Mammary epithelial cell (primary cell): ENCODE measurements at regions not wholly inside any gene's neighbourhood (a gene's known extent, or its start where the extent isn't known, plus 50 kb on each side); places are given as distances from the start of the nearest gene placed in this dataset.

Source experiments
- EZH2 ChIP-seq: IDR thresholded peaks from 2 replicates; pipeline ENCODE4 v1.6.1; 2012; ENCODE audit warnings: low read length, inconsistent platforms, borderline replicate concordance
- TF ChIP-seq, protein P1 (sequence below), 2 donors: IDR thresholded peaks in 1 of 2; conservative IDR thresholded peaks in 1 of 2; 2 replicates each; pipeline ENCODE4 v1.5.1; 2011 to 2012; ENCODE audit warnings: inconsistent platforms in 2 of 2, low read length in 2 of 2, mild to moderate bottlenecking in 2 of 2, control low read depth in 1 of 2, low read depth in 1 of 2; ENCODE audit not compliant: insufficient read depth in 1 of 2; ENCODE audit errors: extremely low read depth in 1 of 2

DNA sequence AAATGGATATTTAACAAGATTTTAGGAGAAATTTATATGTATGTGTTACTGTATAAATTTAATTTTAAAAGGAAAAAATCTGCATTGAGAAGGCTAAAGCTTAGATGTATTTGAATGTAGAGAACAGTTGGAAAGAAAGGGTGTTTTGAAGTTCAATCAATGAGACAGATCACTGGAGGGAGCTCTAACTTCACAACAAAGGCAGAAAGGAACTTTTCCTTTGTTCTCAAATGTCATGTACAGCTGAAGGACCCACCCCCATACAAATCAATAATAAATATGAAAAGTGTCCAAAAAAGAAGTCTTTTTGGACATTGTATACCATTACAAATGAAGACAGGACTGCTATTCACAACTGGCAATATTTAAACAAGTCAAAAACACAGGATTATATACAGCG, 403.4 kb downstream of the DNAJB9 start:
- TF ChIP-seq, protein P1, sequence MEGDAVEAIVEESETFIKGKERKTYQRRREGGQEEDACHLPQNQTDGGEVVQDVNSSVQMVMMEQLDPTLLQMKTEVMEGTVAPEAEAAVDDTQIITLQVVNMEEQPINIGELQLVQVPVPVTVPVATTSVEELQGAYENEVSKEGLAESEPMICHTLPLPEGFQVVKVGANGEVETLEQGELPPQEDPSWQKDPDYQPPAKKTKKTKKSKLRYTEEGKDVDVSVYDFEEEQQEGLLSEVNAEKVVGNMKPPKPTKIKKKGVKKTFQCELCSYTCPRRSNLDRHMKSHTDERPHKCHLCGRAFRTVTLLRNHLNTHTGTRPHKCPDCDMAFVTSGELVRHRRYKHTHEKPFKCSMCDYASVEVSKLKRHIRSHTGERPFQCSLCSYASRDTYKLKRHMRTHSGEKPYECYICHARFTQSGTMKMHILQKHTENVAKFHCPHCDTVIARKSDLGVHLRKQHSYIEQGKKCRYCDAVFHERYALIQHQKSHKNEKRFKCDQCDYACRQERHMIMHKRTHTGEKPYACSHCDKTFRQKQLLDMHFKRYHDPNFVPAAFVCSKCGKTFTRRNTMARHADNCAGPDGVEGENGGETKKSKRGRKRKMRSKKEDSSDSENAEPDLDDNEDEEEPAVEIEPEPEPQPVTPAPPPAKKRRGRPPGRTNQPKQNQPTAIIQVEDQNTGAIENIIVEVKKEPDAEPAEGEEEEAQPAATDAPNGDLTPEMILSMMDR (conservative IDR thresholded peaks at IDR 0.05 in 1 of 2, IDR thresholded peaks at IDR 0.05 in 1 of 2; ENCODE audit: extremely low read depth in 1 of 2, insufficient read depth in 1 of 2, low read depth in 1 of 2, low read length in 2 of 2) = peak in 1 of 2 donors; percentile 29
- no peak for TF ChIP-seq EZH2
